Stimulated activated naive B cell treated with anti-CD40 and anti-IgM and Interleukin-4, amounts not matched to agents 10 μg/mL and 1 μg/mL and 100 μg/mL, for 72 hours (primary cell): ENCODE measurements at regions not wholly inside any gene's neighbourhood (a gene's known extent, or its start where the extent isn't known, plus 50 kb on each side); places are given as distances from the start of the nearest gene placed in this dataset.
"Not testable (repeated sequence)": the region's sequence is repeated elsewhere in the genome, so short reads cannot be mapped to it uniquely, and the experiment has no call there.

Experiments
- ATAC-seq, 2 donors: fragments of 150-1000 bp; cut with Tn5 transposase; replicated peaks; 2 replicates each; pipeline ENCODE4 v1.10.0; 2021; ENCODE audit warnings: moderate library complexity in 1 of 2
- DNase-seq: peaks from one replicate; pipeline ENCODE4 v3.0.0; 2021
- H3K27ac Mint-ChIP-seq: one replicate; pipeline ENCODE4 v1.8.0; 2022; ENCODE audit warnings: mild to moderate bottlenecking, mixed read lengths
- H3K27me3 Mint-ChIP-seq, 2 donors: one replicate each; pipeline ENCODE4 v1.8.0; 2022; ENCODE audit warnings: mixed read lengths in 2 of 2
- H3K36me3 Mint-ChIP-seq, 2 donors: one replicate each; pipeline ENCODE4 v1.8.0; 2022; ENCODE audit warnings: mixed read lengths in 2 of 2, mild to moderate bottlenecking in 1 of 2
- H3K4me1 Mint-ChIP-seq, 2 donors: one replicate each; pipeline ENCODE4 v1.8.0; 2022; ENCODE audit warnings: mixed read lengths in 2 of 2, mild to moderate bottlenecking in 1 of 2
- H3K4me3 Mint-ChIP-seq, 2 donors: one replicate each; pipeline ENCODE4 v1.8.0; 2022; ENCODE audit warnings: mild to moderate bottlenecking in 2 of 2, mixed read lengths in 2 of 2, moderate library complexity in 1 of 2
- H3K9me3 Mint-ChIP-seq, 2 donors: one replicate each; pipeline ENCODE4 v1.8.0; 2022; ENCODE audit warnings: mixed read lengths in 2 of 2, mild to moderate bottlenecking in 1 of 2

- not testable (repeated sequence) for H3K9me3 Mint-ChIP-seq, H3K27me3 Mint-ChIP-seq, H3K4me3 Mint-ChIP-seq, ATAC-seq, H3K4me1 Mint-ChIP-seq, DNase-seq, H3K27ac Mint-ChIP-seq
- H3K36me3 Mint-ChIP-seq, result peaks cover 2 to 28% of the 10 kb centered on the region in 2 donors
These were observed 78.1 kb upstream of the RAB40AL start for GRCh38 chrX:102858826-102859549.

- H3K4me1 Mint-ChIP-seq, result no peaks in the 10 kb centered on the region
- no peak for DNase-seq
- H3K4me3 Mint-ChIP-seq, result no peak overlapping the region
- peaks cover 2 to 26% of the 10 kb centered on the region in 2 donors for H3K36me3 Mint-ChIP-seq
- H3K27ac Mint-ChIP-seq, result no peak overlapping the region
- ATAC-seq, result no peak
- H3K27me3 Mint-ChIP-seq, result no peaks in the 10 kb centered on the region
- no peaks in the 10 kb centered on the region for H3K9me3 Mint-ChIP-seq
These were observed 77.6 kb upstream of the RAB40AL start for GRCh38 chrX:102859550-102859871.

- no peak overlapping the region for H3K4me3 Mint-ChIP-seq
- ATAC-seq, result no peak
- peaks cover 5 to 28% of the 10 kb centered on the region in 2 donors for H3K36me3 Mint-ChIP-seq
These were observed 76.8 kb upstream of the RAB40AL start for GRCh38 chrX:102860235-102860634.

GRCh38 chrX:102863735-102864134 lies 73.3 kb upstream of the RAB40AL start:
- ATAC-seq, result peak; percentile 78 to 84
- H3K27me3 Mint-ChIP-seq, result no peaks in the 10 kb centered on the region
- H3K36me3 Mint-ChIP-seq, result peaks cover 3 to 8% of the 10 kb centered on the region in 2 donors

More at GRCh38 chrX:102860235-102860634, 76.8 kb upstream of the RAB40AL start:
- Mint-ChIP-seq H3K27ac (no peak overlapping the region), H3K27me3 (no peaks in the 10 kb centered on the region), H3K9me3 (no peaks in the 10 kb centered on the region), H3K4me1 (no peaks in the 10 kb centered on the region)
- DNase-seq, result no peak

GRCh38 chrX:102866981-102867656 lies 70.0 kb upstream of the RAB40AL start:
- peaks cover 4 to 5% of the 10 kb centered on the region in 2 donors for H3K36me3 Mint-ChIP-seq
- H3K9me3 Mint-ChIP-seq, result peaks cover 0 to 1% of the 10 kb centered on the region in 2 donors
- H3K27me3 Mint-ChIP-seq, result no peaks in the 10 kb centered on the region
- no peaks in the 10 kb centered on the region for H3K4me1 Mint-ChIP-seq
- H3K27ac Mint-ChIP-seq, result no peak overlapping the region
- no peak overlapping the region for H3K4me3 Mint-ChIP-seq
- no peak for DNase-seq
- ATAC-seq, result no peak

More at GRCh38 chrX:102863735-102864134, 73.3 kb upstream of the RAB40AL start:
- no peak overlapping the region for H3K4me3 Mint-ChIP-seq
- peak; percentile 63 for DNase-seq
- H3K27ac Mint-ChIP-seq, result no peak overlapping the region
- H3K4me1 Mint-ChIP-seq, result no peaks in the 10 kb centered on the region
- H3K9me3 Mint-ChIP-seq, result no peaks in the 10 kb centered on the region

GRCh38 chrX:102883491-102883890 lies 53.6 kb upstream of the RAB40AL start:
- no peaks in the 10 kb centered on the region for H3K4me1 Mint-ChIP-seq
- no peak overlapping the region for H3K27ac Mint-ChIP-seq
- H3K36me3 Mint-ChIP-seq, result peaks cover 8 to 13% of the 10 kb centered on the region in 2 donors
- DNase-seq, result no peak
- H3K9me3 Mint-ChIP-seq, result no peaks in the 10 kb centered on the region
- H3K27me3 Mint-ChIP-seq, result no peaks in the 10 kb centered on the region
- no peak overlapping the region for H3K4me3 Mint-ChIP-seq
- no peak for ATAC-seq
